RWPE2 (cell line): ENCODE measurements at regions not wholly inside any gene's neighbourhood (a gene's known extent, or its start where the extent isn't known, plus 50 kb on each side); places are given as distances from the start of the nearest gene placed in this dataset.

Experiments used
- ATAC-seq: fragments of 200-7000 bp; cut with Tn5 transposase; 3 replicates; pipeline ENCODE4 v1.9.1; 2021; ENCODE audit warnings: low read depth
- DNase-seq: peaks from one replicate; pipeline ENCODE4 v3.0.0-alpha.2; 2020; ENCODE audit warnings: low spot score
- H3K27ac ChIP-seq: fragments of 450-650 bp; 2 replicates; pipeline ENCODE4 v1.5.1; 2017; ENCODE audit warnings: mild to moderate bottlenecking; ENCODE audit not compliant: poor library complexity, severe bottlenecking
- H3K27me3 ChIP-seq: fragments of 250-450 bp; sonication (Bioruptor Pico); 2 replicates; pipeline ENCODE4 v1.5.1; 2021; ENCODE audit warnings: mild to moderate bottlenecking, moderate library complexity; ENCODE audit not compliant: insufficient read depth, poor library complexity, severe bottlenecking
- H3K36me3 ChIP-seq: fragments of 250-450 bp; sonication (Bioruptor Pico); 2 replicates; pipeline ENCODE4 v1.5.1; 2020; ENCODE audit warnings: low read depth, mild to moderate bottlenecking, moderate library complexity
- H3K4me1 ChIP-seq: fragments of 250-450 bp; sonication (Bioruptor Pico); 2 replicates; pipeline ENCODE4 v1.5.1; 2021; ENCODE audit warnings: mild to moderate bottlenecking, moderate library complexity; ENCODE audit not compliant: insufficient read depth, poor library complexity, severe bottlenecking
- H3K4me3 ChIP-seq: fragments of 250-450 bp; sonication (Bioruptor Pico); 2 replicates; pipeline ENCODE4 v1.5.1; 2021; ENCODE audit warnings: mild to moderate bottlenecking, moderate library complexity; ENCODE audit not compliant: severe bottlenecking
- H3K9me3 ChIP-seq: fragments of 250-450 bp; sonication (Bioruptor Pico); 2 replicates; pipeline ENCODE4 v1.5.1; 2021; ENCODE audit warnings: mild to moderate bottlenecking, moderate library complexity; ENCODE audit not compliant: severe bottlenecking
- TF ChIP-seq, protein P1 (sequence below): fragments of 450-650 bp; IDR thresholded peaks from one replicate; pipeline ENCODE4 v1.5.1; 2017; ENCODE audit warnings: mild to moderate bottlenecking, moderate library complexity; ENCODE audit not compliant: poor library complexity, severe bottlenecking

DNA sequence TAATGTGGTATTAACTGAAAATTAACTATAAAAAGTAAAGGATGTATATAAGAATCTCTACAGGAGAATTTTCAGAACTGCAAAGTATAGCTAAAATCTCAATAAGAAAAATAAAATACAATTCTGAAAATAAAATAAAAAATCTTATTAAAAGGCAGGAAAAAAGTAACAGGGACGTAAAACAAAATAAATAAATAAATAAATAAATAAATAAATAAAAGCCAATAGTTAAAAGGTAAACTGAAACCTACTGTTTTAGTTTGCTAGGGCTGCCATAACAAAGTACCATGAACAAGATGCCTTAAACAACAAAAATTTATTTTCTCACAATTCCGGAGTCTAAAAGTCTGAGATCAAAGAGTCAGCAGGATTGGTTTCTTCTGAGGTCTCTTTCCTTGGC is 140.6 kb downstream of the SPANXA1 start:
- H3K36me3 ChIP-seq = no peaks in the 10 kb centered on the region
- no peak for ATAC-seq
- TF ChIP-seq, protein P1, sequence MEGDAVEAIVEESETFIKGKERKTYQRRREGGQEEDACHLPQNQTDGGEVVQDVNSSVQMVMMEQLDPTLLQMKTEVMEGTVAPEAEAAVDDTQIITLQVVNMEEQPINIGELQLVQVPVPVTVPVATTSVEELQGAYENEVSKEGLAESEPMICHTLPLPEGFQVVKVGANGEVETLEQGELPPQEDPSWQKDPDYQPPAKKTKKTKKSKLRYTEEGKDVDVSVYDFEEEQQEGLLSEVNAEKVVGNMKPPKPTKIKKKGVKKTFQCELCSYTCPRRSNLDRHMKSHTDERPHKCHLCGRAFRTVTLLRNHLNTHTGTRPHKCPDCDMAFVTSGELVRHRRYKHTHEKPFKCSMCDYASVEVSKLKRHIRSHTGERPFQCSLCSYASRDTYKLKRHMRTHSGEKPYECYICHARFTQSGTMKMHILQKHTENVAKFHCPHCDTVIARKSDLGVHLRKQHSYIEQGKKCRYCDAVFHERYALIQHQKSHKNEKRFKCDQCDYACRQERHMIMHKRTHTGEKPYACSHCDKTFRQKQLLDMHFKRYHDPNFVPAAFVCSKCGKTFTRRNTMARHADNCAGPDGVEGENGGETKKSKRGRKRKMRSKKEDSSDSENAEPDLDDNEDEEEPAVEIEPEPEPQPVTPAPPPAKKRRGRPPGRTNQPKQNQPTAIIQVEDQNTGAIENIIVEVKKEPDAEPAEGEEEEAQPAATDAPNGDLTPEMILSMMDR = no peak

DNA sequence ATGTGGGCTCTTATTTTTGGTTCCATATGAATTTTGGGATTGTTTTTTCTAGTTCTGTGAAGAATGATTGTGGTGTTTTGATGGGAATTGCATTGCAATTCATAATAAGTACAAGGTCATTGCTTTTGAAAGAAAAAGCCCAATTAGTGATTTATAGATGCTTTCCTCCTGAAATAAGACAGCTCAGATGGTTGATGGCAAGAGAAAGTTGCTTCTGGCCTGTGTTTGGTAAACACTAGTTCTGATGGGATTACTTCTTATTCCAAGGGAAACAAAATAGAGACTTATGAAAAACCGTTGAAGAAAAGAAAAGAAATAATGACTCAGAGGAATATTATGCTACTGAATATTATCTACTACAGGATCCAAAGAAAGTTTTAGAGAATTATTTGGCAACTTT is 144.9 kb downstream of the SPANXA1 start:
- TF ChIP-seq, protein P1 = no peak
- no peaks in the 10 kb centered on the region for H3K4me1 ChIP-seq
- DNase-seq (no peak), ATAC-seq (no peak)
- no peaks in the 10 kb centered on the region for H3K27me3 ChIP-seq
- H3K9me3 ChIP-seq = no peaks in the 10 kb centered on the region
- no peak overlapping the region for H3K27ac ChIP-seq
- no peak overlapping the region for H3K4me3 ChIP-seq
- H3K36me3 ChIP-seq = no peaks in the 10 kb centered on the region

More for the DNA sequence above, 140.6 kb downstream of the SPANXA1 start:
- DNase-seq = no peak
- Histone ChIP-seq H3K27ac (no peak overlapping the region), H3K4me3 (no peak overlapping the region), H3K4me1 (no peaks in the 10 kb centered on the region), H3K27me3 (no peaks in the 10 kb centered on the region), H3K9me3 (no peaks in the 10 kb centered on the region)

GRCh38 chrX:141415889-141416288 is 168.6 kb downstream of the SPANXA1 start:
- H3K27ac ChIP-seq = no peak overlapping the region
- DNase-seq = no peak
- no peak overlapping the region for H3K4me3 ChIP-seq
- no peaks in the 10 kb centered on the region for H3K4me1 ChIP-seq
- TF ChIP-seq, protein P1 = no peak
- no peak for ATAC-seq
- no peaks in the 10 kb centered on the region for H3K9me3 ChIP-seq
- no peaks in the 10 kb centered on the region for H3K27me3 ChIP-seq
- H3K36me3 ChIP-seq = no peaks in the 10 kb centered on the region

DNA sequence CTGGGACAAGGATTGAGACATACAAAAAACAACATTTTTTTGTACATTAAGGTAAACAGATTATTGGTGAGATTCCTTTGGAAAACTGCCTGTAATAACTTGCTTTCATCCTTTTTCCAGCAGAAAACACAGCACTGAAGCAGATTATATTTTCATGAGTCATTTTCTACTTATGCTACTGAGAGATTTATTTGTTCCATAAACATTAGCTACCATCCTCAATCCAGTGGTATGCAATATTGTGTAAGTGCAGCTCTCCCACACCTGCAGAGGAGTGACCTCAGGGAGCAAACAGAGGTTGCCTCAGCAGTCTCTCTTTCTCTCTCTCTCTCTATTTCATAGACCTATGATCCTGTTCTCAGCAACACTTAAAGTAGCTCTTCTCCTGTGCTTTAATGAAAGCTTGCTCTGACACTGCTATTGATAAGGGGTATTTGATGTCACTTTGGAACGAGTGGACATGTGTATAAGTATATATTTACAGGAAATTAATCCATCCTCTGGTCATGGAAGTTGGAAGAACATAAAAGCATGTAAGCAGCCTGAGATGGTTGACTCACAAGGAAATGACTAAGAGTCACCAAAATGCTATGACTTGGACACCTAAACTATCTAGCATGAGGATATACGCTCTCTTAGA is 163.7 kb upstream of the SPANXC start:
- Histone ChIP-seq H3K4me1 (peaks cover 22% of the 10 kb centered on the region), H3K36me3 (no peaks in the 10 kb centered on the region), H3K27ac (peak overlapping the region; percentile 83), H3K9me3 (no peaks in the 10 kb centered on the region), H3K4me3 (no peak overlapping the region), H3K27me3 (no peaks in the 10 kb centered on the region)
- peak; percentile 37 for DNase-seq
- TF ChIP-seq, protein P1 = no peak
- ATAC-seq = peak; percentile 91

GRCh38 chrX:141405486-141405852 is 163.2 kb upstream of the SPANXC start:
- TF ChIP-seq, protein P1 = no peak
- no peaks in the 10 kb centered on the region for H3K27me3 ChIP-seq
- H3K9me3 ChIP-seq = no peaks in the 10 kb centered on the region
- H3K27ac ChIP-seq = peak overlapping the region; percentile 83
- H3K4me1 ChIP-seq = peaks cover 22% of the 10 kb centered on the region
- no peak for DNase-seq
- no peak overlapping the region for H3K4me3 ChIP-seq
- ATAC-seq = peak; percentile 70
- no peaks in the 10 kb centered on the region for H3K36me3 ChIP-seq
